ENCODE measurements at regions not wholly inside any gene's neighbourhood (a gene's known extent, or its start where the extent isn't known, plus 50 kb on each side); places are given as distances from the start of the nearest gene placed in this dataset.
"Not testable (repeated sequence)": the region's sequence is repeated elsewhere in the genome, so short reads cannot be mapped to it uniquely, and the experiment has no call there.

DNA sequence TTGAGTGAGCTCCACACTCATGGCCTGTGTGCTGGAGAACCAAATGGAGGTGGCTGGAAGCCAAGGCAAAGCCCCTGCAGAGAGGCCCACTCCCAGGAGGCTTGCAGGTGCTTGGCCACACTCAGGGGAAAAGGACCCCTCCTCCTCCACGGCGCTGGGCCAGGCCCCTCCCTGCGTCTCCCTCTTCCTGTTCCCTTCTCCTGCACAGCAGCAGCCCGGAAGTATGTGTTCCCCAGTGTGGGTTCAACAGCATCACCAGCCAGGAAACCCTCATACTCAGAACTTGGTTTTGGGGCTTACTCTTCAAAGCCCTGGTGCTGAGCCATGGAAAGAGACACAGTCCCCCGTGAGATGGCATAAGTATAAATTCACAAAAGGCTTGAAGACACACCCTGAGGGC is 93.4 kb downstream of the ARHGAP11B start:
- not testable (repeated sequence) for TF ChIP-seq ELK4 (IDR thresholded peaks at IDR 0.05; ENCODE audit: borderline replicate concordance, low read depth, low read length); ZNF664 (tag by site-specific recombination; IDR thresholded peaks at IDR 0.05); ZBTB1 (tag by site-specific recombination; IDR thresholded peaks at IDR 0.05); ZNF24 (tag by site-specific recombination; IDR thresholded peaks at IDR 0.05); ZNF560 (tag by site-specific recombination; IDR thresholded peaks at IDR 0.05; ENCODE audit: borderline replicate concordance); YY1 (tag by site-specific recombination; IDR thresholded peaks at IDR 0.05); SP2 (tag by site-specific recombination; IDR thresholded peaks at IDR 0.05); ZNF266 (tag by site-specific recombination; IDR thresholded peaks at IDR 0.05; ENCODE audit: low read depth); ZNF776 (tag by site-specific recombination; IDR thresholded peaks at IDR 0.05; ENCODE audit: borderline replicate concordance); IKZF3 (tag by site-specific recombination; IDR thresholded peaks at IDR 0.05)
- TF ChIP-seq, protein P1, sequence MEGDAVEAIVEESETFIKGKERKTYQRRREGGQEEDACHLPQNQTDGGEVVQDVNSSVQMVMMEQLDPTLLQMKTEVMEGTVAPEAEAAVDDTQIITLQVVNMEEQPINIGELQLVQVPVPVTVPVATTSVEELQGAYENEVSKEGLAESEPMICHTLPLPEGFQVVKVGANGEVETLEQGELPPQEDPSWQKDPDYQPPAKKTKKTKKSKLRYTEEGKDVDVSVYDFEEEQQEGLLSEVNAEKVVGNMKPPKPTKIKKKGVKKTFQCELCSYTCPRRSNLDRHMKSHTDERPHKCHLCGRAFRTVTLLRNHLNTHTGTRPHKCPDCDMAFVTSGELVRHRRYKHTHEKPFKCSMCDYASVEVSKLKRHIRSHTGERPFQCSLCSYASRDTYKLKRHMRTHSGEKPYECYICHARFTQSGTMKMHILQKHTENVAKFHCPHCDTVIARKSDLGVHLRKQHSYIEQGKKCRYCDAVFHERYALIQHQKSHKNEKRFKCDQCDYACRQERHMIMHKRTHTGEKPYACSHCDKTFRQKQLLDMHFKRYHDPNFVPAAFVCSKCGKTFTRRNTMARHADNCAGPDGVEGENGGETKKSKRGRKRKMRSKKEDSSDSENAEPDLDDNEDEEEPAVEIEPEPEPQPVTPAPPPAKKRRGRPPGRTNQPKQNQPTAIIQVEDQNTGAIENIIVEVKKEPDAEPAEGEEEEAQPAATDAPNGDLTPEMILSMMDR (tag by site-specific recombination; IDR thresholded peaks at IDR 0.05) = not testable (repeated sequence)
- TF ChIP-seq, protein P2, sequence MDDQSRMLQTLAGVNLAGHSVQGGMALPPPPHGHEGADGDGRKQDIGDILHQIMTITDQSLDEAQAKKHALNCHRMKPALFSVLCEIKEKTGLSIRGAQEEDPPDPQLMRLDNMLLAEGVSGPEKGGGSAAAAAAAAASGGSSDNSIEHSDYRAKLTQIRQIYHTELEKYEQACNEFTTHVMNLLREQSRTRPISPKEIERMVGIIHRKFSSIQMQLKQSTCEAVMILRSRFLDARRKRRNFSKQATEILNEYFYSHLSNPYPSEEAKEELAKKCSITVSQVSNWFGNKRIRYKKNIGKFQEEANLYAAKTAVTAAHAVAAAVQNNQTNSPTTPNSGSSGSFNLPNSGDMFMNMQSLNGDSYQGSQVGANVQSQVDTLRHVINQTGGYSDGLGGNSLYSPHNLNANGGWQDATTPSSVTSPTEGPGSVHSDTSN (CRISPR knock-in tag; IDR thresholded peaks at IDR 0.05) = not testable (repeated sequence)
- TF ChIP-seq, protein P3, sequence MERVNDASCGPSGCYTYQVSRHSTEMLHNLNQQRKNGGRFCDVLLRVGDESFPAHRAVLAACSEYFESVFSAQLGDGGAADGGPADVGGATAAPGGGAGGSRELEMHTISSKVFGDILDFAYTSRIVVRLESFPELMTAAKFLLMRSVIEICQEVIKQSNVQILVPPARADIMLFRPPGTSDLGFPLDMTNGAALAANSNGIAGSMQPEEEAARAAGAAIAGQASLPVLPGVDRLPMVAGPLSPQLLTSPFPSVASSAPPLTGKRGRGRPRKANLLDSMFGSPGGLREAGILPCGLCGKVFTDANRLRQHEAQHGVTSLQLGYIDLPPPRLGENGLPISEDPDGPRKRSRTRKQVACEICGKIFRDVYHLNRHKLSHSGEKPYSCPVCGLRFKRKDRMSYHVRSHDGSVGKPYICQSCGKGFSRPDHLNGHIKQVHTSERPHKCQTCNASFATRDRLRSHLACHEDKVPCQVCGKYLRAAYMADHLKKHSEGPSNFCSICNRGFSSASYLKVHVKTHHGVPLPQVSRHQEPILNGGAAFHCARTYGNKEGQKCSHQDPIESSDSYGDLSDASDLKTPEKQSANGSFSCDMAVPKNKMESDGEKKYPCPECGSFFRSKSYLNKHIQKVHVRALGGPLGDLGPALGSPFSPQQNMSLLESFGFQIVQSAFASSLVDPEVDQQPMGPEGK (tag by site-specific recombination; IDR thresholded peaks at IDR 0.05) = not testable (repeated sequence)
- TF ChIP-seq, protein P4, sequence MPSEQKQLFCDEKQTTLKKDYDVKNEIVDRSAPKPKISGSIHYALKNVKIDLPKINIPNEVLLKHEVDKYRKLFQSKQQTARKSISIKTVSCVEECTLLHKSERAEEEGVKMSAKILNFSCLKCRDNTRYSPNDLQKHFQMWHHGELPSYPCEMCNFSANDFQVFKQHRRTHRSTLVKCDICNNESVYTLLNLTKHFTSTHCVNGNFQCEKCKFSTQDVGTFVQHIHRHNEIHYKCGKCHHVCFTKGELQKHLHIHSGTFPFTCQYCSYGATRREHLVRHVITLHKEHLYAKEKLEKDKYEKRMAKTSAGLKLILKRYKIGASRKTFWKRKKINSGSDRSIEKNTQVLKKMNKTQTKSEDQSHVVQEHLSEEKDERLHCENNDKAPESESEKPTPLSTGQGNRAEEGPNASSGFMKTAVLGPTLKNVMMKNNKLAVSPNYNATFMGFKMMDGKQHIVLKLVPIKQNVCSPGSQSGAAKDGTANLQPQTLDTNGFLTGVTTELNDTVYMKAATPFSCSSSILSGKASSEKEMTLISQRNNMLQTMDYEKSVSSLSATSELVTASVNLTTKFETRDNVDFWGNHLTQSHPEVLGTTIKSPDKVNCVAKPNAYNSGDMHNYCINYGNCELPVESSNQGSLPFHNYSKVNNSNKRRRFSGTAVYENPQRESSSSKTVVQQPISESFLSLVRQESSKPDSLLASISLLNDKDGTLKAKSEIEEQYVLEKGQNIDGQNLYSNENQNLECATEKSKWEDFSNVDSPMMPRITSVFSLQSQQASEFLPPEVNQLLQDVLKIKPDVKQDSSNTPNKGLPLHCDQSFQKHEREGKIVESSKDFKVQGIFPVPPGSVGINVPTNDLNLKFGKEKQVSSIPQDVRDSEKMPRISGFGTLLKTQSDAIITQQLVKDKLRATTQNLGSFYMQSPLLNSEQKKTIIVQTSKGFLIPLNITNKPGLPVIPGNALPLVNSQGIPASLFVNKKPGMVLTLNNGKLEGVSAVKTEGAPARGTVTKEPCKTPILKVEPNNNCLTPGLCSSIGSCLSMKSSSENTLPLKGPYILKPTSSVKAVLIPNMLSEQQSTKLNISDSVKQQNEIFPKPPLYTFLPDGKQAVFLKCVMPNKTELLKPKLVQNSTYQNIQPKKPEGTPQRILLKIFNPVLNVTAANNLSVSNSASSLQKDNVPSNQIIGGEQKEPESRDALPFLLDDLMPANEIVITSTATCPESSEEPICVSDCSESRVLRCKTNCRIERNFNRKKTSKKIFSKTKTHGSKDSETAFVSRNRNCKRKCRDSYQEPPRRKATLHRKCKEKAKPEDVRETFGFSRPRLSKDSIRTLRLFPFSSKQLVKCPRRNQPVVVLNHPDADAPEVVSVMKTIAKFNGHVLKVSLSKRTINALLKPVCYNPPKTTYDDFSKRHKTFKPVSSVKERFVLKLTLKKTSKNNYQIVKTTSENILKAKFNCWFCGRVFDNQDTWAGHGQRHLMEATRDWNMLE (tag by site-specific recombination; conservative IDR thresholded peaks at IDR 0.05; ENCODE audit: low read depth) = not testable (repeated sequence)
